ENCODE measurements at regions not wholly inside any gene's neighbourhood (a gene's known extent, or its start where the extent isn't known, plus 50 kb on each side); places are given as distances from the start of the nearest gene placed in this dataset.

- Mint-ChIP-seq H3K27me3 (ENCODE audit: insufficient read depth, unreplicated experiment) (peaks cover 12% of the 10 kb centered on the region), H3K27ac (ENCODE audit: low read depth, unreplicated experiment) (no peak overlapping the region), H3K4me3 (ENCODE audit: unreplicated experiment) (no peak overlapping the region), H3K36me3 (ENCODE audit: insufficient read depth, unreplicated experiment) (no peaks in the 10 kb centered on the region), H3K4me1 (ENCODE audit: insufficient read depth, unreplicated experiment) (no peaks in the 10 kb centered on the region), H3K9me3 (ENCODE audit: unreplicated experiment) (no peaks in the 10 kb centered on the region)
- no peak for DNase-seq (ENCODE audit: unreplicated experiment)
- POLR2A ChIA-PET = no interaction called here
- no TSS peak for BruUV-seq (replicated peaks)
- intact Hi-C loops (cut with micrococcal nuclease) = no loop called here
- TF ChIP-seq, protein P1, sequence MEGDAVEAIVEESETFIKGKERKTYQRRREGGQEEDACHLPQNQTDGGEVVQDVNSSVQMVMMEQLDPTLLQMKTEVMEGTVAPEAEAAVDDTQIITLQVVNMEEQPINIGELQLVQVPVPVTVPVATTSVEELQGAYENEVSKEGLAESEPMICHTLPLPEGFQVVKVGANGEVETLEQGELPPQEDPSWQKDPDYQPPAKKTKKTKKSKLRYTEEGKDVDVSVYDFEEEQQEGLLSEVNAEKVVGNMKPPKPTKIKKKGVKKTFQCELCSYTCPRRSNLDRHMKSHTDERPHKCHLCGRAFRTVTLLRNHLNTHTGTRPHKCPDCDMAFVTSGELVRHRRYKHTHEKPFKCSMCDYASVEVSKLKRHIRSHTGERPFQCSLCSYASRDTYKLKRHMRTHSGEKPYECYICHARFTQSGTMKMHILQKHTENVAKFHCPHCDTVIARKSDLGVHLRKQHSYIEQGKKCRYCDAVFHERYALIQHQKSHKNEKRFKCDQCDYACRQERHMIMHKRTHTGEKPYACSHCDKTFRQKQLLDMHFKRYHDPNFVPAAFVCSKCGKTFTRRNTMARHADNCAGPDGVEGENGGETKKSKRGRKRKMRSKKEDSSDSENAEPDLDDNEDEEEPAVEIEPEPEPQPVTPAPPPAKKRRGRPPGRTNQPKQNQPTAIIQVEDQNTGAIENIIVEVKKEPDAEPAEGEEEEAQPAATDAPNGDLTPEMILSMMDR (IDR thresholded peaks at IDR 0.05; ENCODE audit: unreplicated experiment) = no peak
- CTCF ChIA-PET = interaction anchor here (1.4 kb wide), 2 partner anchors 13 to 31 kb away, joined by 4 to 6 read pairs; no protein-coding TSS in a partner anchor
These were observed 144.1 kb downstream of the HERPUD2 start for GRCh38 chr7:35550831-35551230.

DNA sequence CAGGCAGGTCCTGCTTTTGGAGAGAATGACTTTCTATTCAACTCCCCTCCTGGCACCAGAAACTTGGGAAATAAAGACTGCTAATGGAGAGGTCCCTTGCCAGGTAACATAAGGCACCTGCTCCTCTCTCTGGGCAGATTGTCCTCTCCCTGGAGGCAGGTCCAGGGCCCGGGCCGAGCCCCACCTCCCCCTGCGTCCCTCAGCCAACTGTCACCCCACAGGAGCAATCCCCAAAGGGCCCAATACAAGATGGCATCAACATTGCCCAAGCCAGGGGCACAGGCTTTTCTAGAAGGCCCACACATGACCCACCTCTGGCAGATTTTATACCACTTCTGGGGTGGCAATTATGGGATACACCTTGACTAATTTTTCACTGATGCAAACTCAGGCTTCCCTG, 145.2 kb downstream of the HERPUD2 start:
- CTCF ChIA-PET = interaction anchor here (1.4 kb wide), 1 partner anchor 12 kb away, joined by 6 read pairs; no protein-coding TSS in a partner anchor
- no TSS peak for BruUV-seq (replicated peaks)

GRCh38 chr7:35548291-35548690, 146.6 kb downstream of the HERPUD2 start:
- Mint-ChIP-seq H3K27me3 (ENCODE audit: insufficient read depth, unreplicated experiment) (peaks cover 17% of the 10 kb centered on the region), H3K9me3 (ENCODE audit: unreplicated experiment) (no peaks in the 10 kb centered on the region), H3K4me1 (ENCODE audit: insufficient read depth, unreplicated experiment) (no peaks in the 10 kb centered on the region), H3K36me3 (ENCODE audit: insufficient read depth, unreplicated experiment) (no peaks in the 10 kb centered on the region), H3K4me3 (ENCODE audit: unreplicated experiment) (no peak overlapping the region), H3K27ac (ENCODE audit: low read depth, unreplicated experiment) (no peak overlapping the region)
- no TSS peak for BruUV-seq (replicated peaks)
- no peak for DNase-seq (ENCODE audit: unreplicated experiment)
- TF ChIP-seq, protein P1 (IDR thresholded peaks at IDR 0.05; ENCODE audit: unreplicated experiment) = no peak
- ChIA-PET CTCF (interaction anchor here (0.9 to 1.5 kb wide), 4 partner anchors 9 to 77 kb away, joined by 3 to 5 read pairs (median 4); no protein-coding TSS in a partner anchor), POLR2A (no interaction called here)
- intact Hi-C loops (cut with micrococcal nuclease) = no loop called here

More for the DNA sequence above, 145.2 kb downstream of the HERPUD2 start:
- TF ChIP-seq, protein P1 (IDR thresholded peaks at IDR 0.05; ENCODE audit: unreplicated experiment) = no peak
- no peak for DNase-seq (ENCODE audit: unreplicated experiment)
- POLR2A ChIA-PET = interaction anchor here (0.6 kb wide), 1 partner anchor 10 kb away, joined by 3 read pairs; no protein-coding TSS in a partner anchor
- no peaks in the 10 kb centered on the region for H3K36me3 Mint-ChIP-seq (ENCODE audit: insufficient read depth, unreplicated experiment)
- H3K9me3 Mint-ChIP-seq (ENCODE audit: unreplicated experiment) = no peaks in the 10 kb centered on the region
- H3K4me1 Mint-ChIP-seq (ENCODE audit: insufficient read depth, unreplicated experiment) = no peaks in the 10 kb centered on the region
- intact Hi-C loops (cut with micrococcal nuclease) = no loop called here
- peaks cover 12% of the 10 kb centered on the region for H3K27me3 Mint-ChIP-seq (ENCODE audit: insufficient read depth, unreplicated experiment)
- H3K4me3 Mint-ChIP-seq (ENCODE audit: unreplicated experiment) = no peak overlapping the region
- no peak overlapping the region for H3K27ac Mint-ChIP-seq (ENCODE audit: low read depth, unreplicated experiment)

- Mint-ChIP-seq H3K9me3 (ENCODE audit: unreplicated experiment) (no peaks in the 10 kb centered on the region), H3K4me3 (ENCODE audit: unreplicated experiment) (no peak overlapping the region), H3K27me3 (ENCODE audit: insufficient read depth, unreplicated experiment) (peaks cover 23% of the 10 kb centered on the region), H3K4me1 (ENCODE audit: insufficient read depth, unreplicated experiment) (no peaks in the 10 kb centered on the region), H3K27ac (ENCODE audit: low read depth, unreplicated experiment) (no peak overlapping the region), H3K36me3 (ENCODE audit: insufficient read depth, unreplicated experiment) (no peaks in the 10 kb centered on the region)
- BruUV-seq (replicated peaks) = no TSS peak
- CTCF ChIA-PET = interaction anchor here (1.4 to 1.6 kb wide), 2 partner anchors 9 to 26 kb away, joined by 3 to 4 read pairs; no protein-coding TSS in a partner anchor
- TF ChIP-seq, protein P1 (IDR thresholded peaks at IDR 0.05; ENCODE audit: unreplicated experiment) = no peak
- DNase-seq (ENCODE audit: unreplicated experiment) = no peak
- intact Hi-C loops (cut with micrococcal nuclease) = no loop called here
- POLR2A ChIA-PET = no interaction called here
These were observed 148.1 kb downstream of the HERPUD2 start for GRCh38 chr7:35546691-35547429.
